NCI-H345 (cell line): ENCODE measurements at regions not wholly inside any gene's neighbourhood (a gene's known extent, or its start where the extent isn't known, plus 50 kb on each side); places are given as distances from the start of the nearest gene placed in this dataset.
"Not testable (repeated sequence)": the region's sequence is repeated elsewhere in the genome, so short reads cannot be mapped to it uniquely, and the experiment has no call there.

ENCODE experiments used
- DNase-seq: peaks from one replicate; lab custom pipeline; 2025; lab: John Stamatoyannopoulos, UW

DNA sequence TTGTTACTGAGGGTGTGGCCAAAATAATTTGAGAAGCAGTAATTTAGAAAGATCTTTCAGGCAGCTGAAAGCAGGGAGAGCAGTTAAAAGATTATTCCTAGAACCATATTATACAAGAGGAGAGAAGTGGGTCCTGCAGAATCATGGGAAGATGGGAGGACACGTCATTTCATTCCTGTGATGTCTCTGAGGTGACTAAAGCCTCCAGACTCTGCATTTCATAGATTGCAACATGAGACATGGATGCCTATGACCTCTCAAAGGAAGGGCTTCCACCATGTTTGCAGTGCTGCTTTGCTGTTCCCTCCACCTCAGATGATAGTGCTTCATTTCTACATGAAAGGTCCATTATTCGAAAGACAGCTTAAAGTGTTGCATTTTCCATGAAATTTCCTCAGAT lies 788.4 kb downstream of the TSN start:
- DNase-seq: no peak

DNA sequence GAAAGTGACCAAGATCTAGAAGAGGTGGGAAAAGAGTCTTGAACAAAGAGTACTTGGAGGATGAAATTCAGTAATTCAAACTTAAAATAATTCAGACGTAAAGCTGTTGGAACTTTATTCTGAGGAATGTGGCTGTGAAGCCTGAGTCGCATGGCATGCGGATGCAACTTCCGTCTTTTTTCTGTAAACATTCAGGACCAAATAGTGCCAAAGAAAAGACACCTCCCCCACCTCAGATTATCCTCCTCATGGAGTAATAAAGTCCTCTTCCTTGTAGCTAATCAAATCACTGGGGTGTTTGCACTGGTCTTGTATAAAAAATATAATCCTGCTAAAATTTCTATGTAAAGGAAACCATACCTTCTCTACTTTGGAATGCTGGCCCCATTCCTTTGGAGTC lies 790.4 kb downstream of the TSN start:
- DNase-seq: no peak

GRCh38 chr2:122562775-122563174 lies 807.3 kb downstream of the TSN start:
- DNase-seq: no peak

DNA sequence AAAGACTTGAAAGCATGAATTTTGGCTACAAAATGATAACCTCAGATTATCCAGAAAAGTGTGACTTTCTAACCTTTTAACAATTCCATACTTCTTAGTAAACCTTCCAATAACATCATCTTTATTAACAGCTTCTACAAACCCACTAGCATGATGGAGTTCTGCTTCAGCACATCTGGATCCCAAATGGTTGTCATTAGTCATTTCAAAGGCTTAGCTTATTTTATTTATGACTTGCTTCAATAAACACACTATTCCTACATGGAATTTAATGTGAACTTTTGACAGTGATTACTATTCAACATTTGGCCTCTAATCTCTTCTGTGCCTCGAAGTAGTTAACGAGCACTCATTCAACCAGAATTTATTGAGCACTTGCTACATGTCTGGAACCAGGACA lies 808.3 kb downstream of the TSN start:
- no peak for DNase-seq

DNA sequence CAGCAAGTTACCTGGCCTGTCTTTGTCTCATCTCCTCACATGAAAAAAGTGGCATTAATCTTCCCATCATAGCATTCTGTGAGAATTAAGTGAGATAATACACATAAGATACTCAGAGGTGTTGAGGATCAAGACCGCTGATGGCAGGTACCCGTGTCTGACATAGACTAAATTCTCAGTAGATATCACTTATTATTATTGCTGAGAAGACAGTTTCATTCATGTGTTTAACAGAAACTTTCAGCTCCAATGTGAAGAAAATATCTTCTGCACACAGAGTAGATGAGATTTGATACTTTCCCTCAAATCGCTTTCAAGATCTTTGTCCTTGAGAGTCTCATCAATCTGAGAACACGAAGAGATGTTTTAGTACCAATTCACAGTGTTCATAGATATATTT lies 809.4 kb downstream of the TSN start:
- DNase-seq: no peak

GRCh38 chr2:122565364-122565763 lies 809.9 kb downstream of the TSN start:
- DNase-seq: no peak

- DNase-seq: no peak
These were observed 815.2 kb downstream of the TSN start for GRCh38 chr2:122570641-122571040.

GRCh38 chr2:122571471-122571870 lies 816.0 kb downstream of the TSN start:
- not testable (repeated sequence) for DNase-seq

DNA sequence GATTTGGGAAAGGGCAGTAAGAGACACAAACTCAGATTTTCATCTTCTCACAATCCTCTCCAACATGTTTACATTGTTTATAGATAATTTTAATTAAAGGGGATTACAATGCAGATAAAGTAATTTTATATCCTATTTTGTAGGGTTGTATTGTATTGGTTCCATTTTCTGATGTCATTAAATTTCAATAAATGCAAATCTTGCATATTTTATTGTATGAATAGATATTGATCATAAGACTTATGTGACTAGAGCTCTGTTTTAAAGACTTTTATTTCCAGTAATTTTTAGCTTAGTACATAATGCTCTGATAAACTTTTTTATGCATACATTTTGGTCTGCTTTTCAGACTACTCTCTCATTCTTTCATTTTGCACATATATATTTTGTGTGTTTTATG lies 819.6 kb downstream of the TSN start:
- no peak for DNase-seq

GRCh38 chr2:122583159-122583917 lies 827.9 kb downstream of the TSN start:
- no peak for DNase-seq

- no peak for DNase-seq
These were observed 835.1 kb downstream of the TSN start for GRCh38 chr2:122590524-122590923.

DNA sequence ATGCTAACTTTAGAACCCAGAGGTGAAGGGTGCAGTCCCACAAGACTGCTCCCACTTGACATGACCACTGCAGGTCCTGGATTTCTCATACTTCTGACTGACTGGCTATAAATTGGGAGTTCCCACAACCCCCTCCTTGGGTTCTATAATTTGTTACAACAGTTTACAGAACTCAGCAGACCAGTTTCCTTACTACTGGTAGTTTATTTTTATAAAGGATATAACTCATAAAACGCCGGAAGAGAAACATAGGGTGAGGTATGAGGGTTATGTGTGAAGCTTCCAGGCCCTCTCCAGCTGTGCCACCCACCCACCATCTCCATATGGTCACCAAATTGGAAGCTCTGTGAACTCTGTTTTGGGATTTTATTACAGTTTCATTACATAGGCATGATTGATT lies 839.6 kb downstream of the TSN start:
- DNase-seq: no peak

DNA sequence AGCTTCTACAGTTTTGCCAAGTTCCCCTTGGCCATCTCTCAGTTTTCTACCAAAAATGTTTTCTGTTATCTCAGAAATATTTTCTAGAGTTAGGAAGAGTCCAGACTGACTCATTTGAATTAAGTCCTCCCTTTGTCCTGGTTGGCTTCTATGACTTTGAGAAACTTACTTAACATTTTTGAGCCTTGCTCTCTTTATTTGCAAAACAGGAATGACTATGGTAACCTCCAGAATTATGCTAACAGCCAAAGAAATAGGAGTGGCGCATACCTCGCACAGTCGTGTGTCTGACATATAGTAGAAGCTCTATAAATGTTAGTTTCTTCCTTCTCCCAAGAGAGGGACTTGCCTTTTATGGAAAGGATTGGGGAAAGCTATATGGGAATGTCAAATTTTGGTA lies 841.1 kb downstream of the TSN start:
- no peak for DNase-seq

DNA sequence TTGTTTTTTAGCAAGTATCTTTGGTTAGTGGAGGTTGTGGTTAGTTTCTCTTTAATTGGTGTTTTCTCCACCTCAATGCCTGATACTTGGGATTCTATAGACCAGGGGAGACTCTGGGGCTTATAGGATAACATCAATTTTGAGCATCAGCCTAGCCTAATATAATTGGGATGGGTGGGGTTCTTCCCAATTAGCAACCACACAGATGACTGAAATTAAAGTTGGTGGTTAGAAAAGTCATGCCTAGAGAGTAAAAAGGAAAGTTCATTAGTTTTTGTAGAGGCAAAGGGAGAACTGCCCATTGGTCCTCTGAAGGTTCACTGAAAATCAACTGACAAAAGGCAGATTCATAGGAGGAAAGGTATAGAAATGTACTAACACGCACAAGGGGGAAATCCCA lies 843.3 kb downstream of the TSN start:
- DNase-seq: no peak

GRCh38 chr2:122610948-122611609 lies 855.6 kb downstream of the TSN start:
- DNase-seq: no peak

DNA sequence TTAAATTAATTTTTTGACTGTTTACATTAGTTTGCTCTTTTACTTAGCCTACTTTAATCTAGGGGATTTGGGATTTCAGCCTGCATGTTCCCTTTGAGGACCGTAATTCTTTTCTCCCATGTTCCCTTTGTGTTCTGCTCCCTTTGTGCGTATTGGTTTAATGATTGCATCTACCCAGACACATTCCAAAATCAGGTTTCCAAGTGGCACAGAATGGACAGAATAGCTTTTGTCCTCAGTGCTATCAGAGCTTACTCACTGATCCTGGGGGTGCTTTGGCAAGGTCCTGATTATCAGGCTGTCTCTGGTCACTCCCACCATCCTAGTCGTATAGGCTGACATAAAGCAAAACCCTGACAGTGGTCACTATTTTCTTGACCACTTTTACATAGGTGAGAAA lies 867.5 kb downstream of the TSN start:
- no peak for DNase-seq

- DNase-seq: no peak
These were observed 871.9 kb downstream of the TSN start for GRCh38 chr2:122627388-122627787.

GRCh38 chr2:122634256-122634655 lies 878.8 kb downstream of the TSN start:
- no peak for DNase-seq

GRCh38 chr2:122634920-122635319 lies 879.5 kb downstream of the TSN start:
- no peak for DNase-seq

DNA sequence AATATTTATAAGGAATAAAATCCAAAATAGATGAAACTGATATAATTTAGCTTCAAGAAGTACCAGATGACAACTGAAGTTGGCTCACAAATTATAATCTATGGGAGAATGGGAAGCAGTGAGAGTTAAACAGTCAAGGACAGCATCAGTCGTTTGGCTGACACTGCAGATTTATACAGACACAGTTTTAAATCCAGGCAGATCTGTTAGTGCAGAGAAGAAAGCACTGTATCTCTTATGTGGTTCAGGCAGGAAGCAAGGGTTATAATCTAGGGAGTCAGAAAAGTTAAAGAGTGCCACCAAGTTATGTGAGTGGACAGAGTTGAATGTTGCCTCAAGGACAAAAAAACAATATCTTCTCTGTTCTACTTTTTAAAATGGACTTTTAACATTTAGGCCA lies 880.2 kb downstream of the TSN start:
- no peak for DNase-seq

DNA sequence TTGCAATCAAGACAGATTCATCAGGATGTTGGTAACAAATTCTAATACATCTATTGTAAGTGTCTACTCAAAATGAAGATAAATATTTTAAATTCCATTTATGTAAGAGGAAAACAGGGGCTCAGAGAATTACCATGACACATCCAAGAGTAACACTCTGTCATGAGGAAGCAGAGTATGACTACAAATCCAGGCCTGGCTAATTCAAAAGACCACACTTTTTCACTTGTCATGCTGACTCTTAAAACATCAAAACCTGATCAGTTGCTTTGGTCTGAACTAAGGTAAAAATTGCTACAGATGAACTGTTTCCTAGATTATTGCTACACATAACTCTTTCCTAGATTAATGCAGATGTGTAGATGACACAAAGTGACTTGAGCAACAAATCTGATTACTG lies 880.6 kb downstream of the TSN start:
- DNase-seq: no peak

GRCh38 chr2:122639176-122639575 lies 883.7 kb downstream of the TSN start:
- DNase-seq: no peak

- DNase-seq: no peak
These were observed 884.3 kb downstream of the TSN start for GRCh38 chr2:122639711-122640110.
